22Rv1 (cell line): ENCODE measurements at regions not wholly inside any gene's neighbourhood (a gene's known extent, or its start where the extent isn't known, plus 50 kb on each side); places are given as distances from the start of the nearest gene placed in this dataset.

Source experiments
- ZFX ChIP-seq: fragments of 450-650 bp; IDR thresholded peaks from 2 replicates; pipeline ENCODE4 v1.6.1; 2017; ENCODE audit warnings: antibody characterized with exemption, borderline replicate concordance
- TF ChIP-seq, protein P1 (sequence below): fragments of 450-650 bp; IDR thresholded peaks from 2 replicates; pipeline ENCODE4 v1.5.1; 2017; ENCODE audit warnings: mild to moderate bottlenecking

DNA sequence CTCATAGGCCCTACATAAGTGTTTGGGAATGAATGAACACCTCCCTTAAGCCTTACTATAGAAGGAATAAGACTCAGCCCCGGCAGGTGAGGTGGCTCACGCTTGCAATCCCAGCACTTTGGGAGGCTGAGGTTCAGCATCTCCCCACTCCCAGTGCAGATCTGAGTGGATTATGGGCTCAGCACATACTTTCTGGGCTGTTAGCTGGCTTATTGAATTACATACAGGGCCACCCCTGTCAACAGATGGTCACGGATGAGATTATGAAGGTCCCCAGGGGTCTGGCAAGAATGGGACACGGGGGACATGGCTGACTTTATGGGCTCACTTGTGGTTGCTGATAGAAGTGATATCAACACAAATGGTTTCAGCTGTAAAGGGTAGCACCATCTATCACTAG, 322.3 kb downstream of the TSN start:
- TF ChIP-seq, protein P1, sequence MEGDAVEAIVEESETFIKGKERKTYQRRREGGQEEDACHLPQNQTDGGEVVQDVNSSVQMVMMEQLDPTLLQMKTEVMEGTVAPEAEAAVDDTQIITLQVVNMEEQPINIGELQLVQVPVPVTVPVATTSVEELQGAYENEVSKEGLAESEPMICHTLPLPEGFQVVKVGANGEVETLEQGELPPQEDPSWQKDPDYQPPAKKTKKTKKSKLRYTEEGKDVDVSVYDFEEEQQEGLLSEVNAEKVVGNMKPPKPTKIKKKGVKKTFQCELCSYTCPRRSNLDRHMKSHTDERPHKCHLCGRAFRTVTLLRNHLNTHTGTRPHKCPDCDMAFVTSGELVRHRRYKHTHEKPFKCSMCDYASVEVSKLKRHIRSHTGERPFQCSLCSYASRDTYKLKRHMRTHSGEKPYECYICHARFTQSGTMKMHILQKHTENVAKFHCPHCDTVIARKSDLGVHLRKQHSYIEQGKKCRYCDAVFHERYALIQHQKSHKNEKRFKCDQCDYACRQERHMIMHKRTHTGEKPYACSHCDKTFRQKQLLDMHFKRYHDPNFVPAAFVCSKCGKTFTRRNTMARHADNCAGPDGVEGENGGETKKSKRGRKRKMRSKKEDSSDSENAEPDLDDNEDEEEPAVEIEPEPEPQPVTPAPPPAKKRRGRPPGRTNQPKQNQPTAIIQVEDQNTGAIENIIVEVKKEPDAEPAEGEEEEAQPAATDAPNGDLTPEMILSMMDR: no peak
- no peak for TF ChIP-seq ZFX
